ENCODE measurements at regions not wholly inside any gene's neighbourhood (a gene's known extent, or its start where the extent isn't known, plus 50 kb on each side); places are given as distances from the start of the nearest gene placed in this dataset.
"Not testable (repeated sequence)": the region's sequence is repeated elsewhere in the genome, so short reads cannot be mapped to it uniquely, and the experiment has no call there.

- not testable (repeated sequence) for TF ChIP-seq POLR2A, POLR2AphosphoS5 (IDR thresholded peaks at IDR 0.05)
These were observed 101.5 kb downstream of the SLC16A1 start for GRCh38 chr1:112854368-112854984.

Data from transverse colon (tissue), 3 donors.